Adrenal gland (tissue), 5 donors: ENCODE measurements at regions not wholly inside any gene's neighbourhood (a gene's known extent, or its start where the extent isn't known, plus 50 kb on each side); places are given as distances from the start of the nearest gene placed in this dataset.

Experiments used
- POLR2A ChIP-seq, 2 donors: fragments of 450-650 bp; IDR thresholded peaks; one replicate each; pipeline ENCODE4 v1.6.1; 2017; ENCODE audit warnings: antibody characterized with exemption in 2 of 2, mild to moderate bottlenecking in 2 of 2, moderate library complexity in 1 of 2
- TF ChIP-seq, protein P1 (sequence below), 6 experiments: fragments of 450-650 bp in 4 of 6; fragments of 200-600 bp in 2 of 6; sonication (generic) in 1 of 6; IDR thresholded peaks; 1 replicate in 5 of 6; 2 replicates in 1 of 6; pipeline versions ENCODE4 v1.5.1 to v1.8.0; 2016 to 2021; ENCODE audit warnings: antibody characterized with exemption in 6 of 6, mild to moderate bottlenecking in 2 of 6, moderate library complexity in 1 of 6
- donor health status: DM: no; HTN: no; CAD: no.

GRCh38 chr5:143696921-143697320 is 115.0 kb upstream of the HMHB1 start:
- TF ChIP-seq POLR2A (IDR thresholded peaks at IDR 0.05) = no peak
- TF ChIP-seq, protein P1, sequence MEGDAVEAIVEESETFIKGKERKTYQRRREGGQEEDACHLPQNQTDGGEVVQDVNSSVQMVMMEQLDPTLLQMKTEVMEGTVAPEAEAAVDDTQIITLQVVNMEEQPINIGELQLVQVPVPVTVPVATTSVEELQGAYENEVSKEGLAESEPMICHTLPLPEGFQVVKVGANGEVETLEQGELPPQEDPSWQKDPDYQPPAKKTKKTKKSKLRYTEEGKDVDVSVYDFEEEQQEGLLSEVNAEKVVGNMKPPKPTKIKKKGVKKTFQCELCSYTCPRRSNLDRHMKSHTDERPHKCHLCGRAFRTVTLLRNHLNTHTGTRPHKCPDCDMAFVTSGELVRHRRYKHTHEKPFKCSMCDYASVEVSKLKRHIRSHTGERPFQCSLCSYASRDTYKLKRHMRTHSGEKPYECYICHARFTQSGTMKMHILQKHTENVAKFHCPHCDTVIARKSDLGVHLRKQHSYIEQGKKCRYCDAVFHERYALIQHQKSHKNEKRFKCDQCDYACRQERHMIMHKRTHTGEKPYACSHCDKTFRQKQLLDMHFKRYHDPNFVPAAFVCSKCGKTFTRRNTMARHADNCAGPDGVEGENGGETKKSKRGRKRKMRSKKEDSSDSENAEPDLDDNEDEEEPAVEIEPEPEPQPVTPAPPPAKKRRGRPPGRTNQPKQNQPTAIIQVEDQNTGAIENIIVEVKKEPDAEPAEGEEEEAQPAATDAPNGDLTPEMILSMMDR (IDR thresholded peaks at IDR 0.05) = no peak
